DMS53 treated with DMSO at 0.1 percent for 48 hours (cell line): ENCODE measurements at regions not wholly inside any gene's neighbourhood (a gene's known extent, or its start where the extent isn't known, plus 50 kb on each side); places are given as distances from the start of the nearest gene placed in this dataset.

Experiments
- DNase-seq: peaks from one replicate; lab custom pipeline; 2025; ENCODE audit not compliant: unreplicated experiment; lab: John Stamatoyannopoulos, UW

DNA sequence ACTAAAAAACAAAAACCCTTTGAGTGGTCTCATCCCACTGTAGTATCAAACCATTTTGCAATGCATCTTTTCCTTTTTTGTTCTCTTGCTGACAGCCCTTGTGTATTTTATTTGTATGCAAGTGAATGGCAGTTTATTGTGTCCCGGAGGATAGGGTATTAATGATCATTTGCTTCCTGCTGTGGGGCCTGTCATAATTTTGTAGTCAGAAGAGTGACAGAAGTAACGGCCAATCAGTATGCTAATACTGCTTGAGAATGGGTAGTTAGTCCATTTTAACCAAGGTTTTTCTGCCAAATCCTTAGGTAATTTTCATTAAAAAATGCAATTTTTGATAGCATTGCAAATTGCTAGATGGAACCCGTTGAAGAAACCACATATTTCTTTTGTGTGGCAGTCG is 75.5 kb upstream of the PLSCR5 start:
- DNase-seq: no peak

DNA sequence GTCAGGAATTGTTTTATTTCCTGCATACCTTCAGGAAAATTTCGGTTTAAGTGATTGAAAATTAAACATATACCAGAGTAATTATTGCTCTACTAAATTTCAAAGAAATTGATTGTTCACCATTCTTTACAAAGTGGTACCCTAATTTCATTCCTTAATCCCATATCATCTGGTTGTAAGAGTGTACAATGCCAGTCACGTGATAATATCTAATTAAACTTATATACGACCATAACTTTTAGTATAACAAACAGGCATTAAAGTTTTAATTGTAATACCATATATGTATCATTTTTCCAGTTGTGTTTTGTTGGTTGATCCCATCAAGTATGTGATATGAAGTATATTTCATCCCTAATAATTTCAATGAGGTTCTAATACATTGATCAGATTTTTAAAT is 74.8 kb upstream of the PLSCR5 start:
- DNase-seq: no peak

DNA sequence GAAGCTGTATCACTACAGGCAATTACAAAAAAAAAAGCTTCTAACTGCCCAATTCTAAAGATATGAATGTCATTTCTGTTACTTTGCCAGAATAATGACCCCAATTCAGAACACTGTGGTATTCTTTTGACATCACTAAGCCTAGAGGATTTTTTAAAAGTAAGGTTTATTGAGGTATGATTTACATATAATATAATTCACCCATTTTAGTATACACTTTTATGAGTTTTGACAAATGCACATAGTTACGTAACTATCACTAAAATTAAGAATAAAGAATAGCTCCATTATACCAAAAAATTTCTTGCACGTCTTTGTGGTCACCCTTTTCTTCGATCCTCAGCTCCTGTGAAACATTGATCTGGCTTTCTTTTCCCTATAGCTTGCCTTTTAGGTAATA is 74.0 kb upstream of the PLSCR5 start:
- DNase-seq: no peak

DNA sequence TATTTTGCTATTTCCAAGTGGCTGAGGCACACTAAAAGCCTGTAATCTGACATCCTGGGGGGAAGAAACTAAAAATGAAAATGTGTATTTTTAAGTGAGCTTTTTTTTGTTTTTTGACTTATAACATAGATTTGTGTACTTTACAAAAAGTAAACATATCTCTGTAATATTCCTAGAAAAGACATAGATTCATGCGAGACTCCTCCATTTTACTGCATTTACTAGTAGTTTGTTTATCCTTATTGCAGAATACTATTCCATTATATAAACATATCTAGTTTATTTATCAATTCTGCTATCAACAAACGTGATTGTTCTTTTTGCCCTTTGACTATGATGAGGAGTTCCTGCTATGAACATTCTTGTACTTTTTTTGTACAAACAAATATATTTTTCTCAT is 67.8 kb upstream of the PLSCR5 start:
- DNase-seq: no peak

DNA sequence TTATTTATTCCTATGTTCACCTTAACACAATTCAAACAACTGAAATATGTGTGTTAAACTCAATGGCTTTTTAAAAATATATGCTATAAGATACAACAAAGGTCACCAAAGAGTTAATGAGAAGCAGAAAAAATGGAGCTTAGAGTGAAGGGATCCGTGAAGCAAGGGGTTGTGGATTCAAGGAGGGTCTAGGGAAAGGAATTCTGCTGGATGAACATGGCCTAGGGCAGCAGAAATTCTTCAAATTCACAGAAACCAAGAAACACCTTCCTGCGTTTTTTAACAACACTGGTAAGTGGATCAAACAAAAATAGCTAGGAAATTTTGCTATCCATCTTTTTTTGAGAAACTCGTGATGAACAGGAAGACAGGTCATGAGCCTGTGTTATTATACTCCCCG is 59.3 kb upstream of the PLSCR5 start:
- DNase-seq: no peak

DNA sequence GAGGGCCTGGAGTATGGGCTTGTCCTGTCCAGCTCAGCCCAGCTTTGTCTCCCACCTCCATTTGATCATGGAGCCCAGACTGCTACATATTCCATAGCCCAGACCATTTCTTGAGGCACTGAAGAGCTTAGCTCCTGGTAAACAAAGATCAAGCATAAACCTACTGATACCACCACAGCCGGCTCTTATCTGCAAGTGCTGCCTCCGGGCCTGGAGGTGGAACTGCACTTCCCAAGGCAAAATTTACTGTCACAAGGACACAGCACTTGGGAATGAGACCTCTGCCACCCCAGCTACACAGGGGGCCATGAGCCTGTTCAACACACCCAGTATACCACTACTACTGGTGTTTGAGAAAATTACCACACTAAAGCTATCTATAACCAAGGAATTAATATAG is 53.7 kb upstream of the PLSCR5 start:
- DNase-seq: no peak

DNA sequence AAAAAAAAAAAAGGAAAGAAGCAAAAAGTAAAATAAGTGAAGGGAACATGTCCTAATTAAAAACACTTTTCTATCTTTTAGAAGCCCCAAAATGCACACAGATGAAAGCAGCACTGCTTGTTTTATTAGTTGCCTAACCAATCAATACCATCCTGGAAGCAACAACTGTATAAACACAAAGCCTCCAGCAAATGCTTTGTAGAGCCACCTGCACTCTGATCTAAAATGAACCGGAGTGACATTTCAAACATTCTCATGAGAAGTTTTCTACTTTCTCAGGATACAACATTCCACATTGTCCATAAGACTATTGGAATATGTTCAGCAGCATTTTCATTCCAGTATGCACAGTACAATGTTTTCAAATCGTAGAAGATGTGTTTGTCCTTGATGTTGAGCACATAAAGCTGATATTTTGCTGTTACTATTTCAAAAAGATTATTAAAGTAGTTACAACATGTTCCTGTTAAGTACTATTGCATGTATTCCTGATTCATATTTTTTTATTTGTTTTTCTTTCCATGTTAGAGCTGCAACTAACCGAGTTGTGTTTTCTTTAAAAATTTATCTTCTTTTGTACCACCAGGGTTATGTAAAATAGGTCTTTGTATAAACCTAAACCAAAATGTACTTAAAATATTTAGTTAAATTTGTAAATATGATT is 50.3 kb upstream of the PLSCR5 start:
- DNase-seq: no peak
